ENCODE measurements at regions not wholly inside any gene's neighbourhood (a gene's known extent, or its start where the extent isn't known, plus 50 kb on each side); places are given as distances from the start of the nearest gene placed in this dataset.

DNA sequence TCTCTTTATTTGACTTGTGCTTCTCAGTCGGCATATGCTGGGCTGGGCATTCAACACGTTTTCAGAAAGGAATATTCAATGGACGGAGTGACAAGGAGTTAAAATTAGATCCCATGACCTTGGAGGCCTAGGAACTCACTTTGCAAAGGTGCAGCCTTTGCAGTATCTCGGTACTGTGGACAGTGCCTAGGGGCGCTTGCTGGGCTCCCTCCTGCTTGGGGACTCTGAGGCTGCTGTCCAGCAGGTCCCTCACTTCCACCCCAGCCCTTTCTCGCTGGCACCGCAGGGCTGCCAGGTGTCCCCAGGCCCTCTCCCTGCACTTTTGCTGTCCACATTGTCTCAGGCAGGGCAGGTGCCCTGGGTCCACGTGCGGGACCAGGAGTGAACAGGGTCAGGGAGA, 255.5 kb upstream of the B3GAT1 start:
- DNase-seq (ENCODE audit: low read depth in 2 of 2): no peak

DNA sequence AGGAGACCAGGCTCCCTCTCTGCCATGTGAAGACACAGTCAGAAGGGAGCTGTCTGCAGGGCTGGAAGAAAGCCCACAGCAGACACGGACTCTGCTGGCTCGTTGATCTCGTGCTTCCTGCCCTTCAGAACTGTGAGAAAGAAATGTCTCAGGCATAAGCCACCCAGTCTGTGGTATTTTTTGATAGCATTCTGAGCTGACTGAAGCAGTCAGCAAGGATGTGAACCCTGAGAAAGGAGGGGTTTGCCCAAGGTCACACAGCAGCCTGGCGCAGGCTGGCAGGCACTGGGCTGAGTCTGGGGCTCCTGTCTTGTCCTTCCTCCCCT, 255.1 kb upstream of the B3GAT1 start:
- no peak for DNase-seq (ENCODE audit: low read depth in 2 of 2)

DNA sequence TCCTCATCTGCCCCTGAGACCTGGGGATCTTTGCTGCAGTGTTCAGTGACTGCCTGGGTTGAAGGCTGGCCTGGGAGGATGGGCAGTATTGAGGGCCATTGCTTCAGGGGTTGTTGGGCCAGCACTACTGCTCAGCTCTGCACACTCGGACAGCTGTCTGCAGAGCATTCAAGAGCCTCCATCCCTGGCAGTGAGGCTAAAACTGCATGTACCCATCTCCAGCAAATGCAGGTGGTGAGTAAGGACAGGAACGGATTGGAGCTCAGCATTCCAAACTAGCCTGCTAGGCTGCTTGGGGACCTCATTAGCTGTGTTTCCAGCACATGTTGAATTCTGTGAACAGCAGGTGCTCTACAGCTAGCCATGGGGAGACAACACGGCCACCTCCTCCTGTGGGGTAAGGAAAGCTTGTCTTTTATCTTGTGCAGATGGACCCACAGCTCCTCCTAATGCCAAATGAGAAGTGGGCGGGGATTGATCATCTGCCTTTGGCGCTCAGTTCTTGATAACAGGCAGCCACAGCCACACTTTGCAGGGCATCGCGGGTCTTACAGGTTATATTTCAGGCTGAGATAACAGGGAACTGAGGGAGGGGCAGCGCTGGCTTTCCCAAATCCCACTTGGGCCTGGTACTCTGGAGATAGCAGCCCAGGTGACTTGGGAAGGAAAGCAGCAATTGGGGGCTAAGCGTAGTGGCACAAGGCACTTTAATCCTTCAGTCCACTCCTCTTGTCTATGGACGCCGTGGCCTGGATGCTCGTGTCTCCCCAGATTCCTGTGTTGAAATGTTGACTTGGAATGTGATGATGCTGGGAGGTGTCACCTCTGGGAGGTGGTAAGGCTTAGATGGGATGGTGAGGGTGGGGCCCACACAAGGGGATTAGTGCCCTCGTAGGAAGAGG, 254.5 kb upstream of the B3GAT1 start:
- DNase-seq (ENCODE audit: low read depth in 2 of 2): no peak

DNA sequence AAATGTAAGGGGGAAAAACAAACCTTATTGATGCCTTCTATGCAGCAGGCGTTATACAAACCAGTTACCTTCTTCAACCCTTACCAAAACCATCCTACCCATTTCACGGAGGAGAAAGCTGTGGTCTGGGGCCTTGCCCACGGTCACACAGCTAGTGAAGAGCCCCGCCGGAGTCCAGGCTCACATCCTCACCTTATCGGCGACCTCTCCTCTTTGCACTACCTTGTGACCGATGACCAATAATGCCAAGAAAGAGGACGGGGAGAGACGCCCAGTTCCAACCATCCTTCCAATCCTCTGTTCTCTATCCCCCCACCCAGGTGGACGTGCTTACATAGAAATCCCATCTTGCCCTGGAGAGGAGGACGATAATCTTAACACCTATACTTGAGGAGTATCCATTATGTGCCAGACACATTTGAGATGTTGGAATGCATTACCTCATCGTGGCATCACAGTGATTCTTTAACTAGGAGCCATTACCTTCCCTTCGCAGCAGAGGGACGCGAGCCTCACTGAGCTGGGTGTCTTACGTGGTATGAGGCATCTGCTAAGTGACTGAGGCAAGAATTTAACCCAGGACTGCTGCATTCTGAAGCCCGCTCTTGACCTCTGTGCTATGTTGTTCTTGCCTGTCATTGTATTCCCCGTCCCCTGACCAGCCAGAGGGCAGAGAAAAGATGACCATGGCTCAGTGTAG, 253.7 kb upstream of the B3GAT1 start:
- no peak for DNase-seq (ENCODE audit: low read depth in 2 of 2)

DNA sequence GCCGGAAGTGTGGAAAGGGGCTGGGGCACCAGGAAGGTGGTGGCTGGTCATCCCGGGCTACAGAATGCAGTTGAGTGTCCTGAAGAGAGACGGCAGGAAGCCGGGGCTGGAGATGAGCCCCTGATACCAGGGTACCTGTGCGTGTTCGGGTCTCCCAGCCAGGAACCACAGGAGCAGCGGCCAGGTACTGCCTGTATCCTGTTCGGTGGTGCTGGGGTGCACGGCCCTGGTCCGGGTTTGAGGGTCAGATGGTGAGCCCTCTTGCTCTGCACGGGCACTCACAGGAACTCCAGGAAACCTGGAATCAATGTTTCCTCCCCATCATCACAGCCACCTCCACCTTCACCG, 253.1 kb upstream of the B3GAT1 start:
- no peak for DNase-seq (ENCODE audit: low read depth in 2 of 2)

DNA sequence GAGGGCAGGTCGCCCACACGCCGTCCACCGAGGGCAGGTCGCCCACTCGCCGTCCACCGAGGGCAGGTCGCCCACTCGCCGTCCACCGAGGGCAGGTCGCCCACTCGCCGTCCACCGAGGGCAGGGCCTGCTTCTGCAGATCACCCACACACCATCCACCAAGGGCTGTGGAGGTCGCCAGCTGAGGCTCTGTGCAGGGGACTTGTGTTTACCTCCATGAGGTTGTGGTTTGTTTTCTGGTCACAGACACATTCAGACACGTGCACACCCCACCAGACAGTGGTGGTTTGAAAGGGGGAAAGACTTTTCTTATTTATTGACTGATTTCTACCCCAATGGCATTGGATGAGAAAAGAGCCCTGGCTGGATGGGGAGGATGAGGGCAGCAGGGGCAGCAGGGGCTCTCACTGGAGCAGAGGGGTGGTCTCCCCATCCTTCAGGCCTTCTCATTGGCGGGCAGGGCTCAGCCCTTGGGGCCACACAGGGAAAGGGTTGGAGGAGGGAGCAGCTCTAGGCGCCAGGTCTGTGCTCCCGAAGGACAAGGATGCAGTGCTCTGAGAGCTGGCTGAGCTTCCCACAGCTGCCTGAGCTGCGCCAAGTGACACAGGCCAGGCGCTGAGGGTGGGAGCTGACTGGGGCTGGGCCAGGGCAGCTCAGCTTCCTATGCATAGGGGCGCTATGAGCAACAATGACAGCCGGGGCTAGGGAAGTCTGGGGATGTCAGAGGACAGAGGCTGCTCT, 252.6 kb upstream of the B3GAT1 start:
- no peak for DNase-seq (ENCODE audit: low read depth in 2 of 2)

DNA sequence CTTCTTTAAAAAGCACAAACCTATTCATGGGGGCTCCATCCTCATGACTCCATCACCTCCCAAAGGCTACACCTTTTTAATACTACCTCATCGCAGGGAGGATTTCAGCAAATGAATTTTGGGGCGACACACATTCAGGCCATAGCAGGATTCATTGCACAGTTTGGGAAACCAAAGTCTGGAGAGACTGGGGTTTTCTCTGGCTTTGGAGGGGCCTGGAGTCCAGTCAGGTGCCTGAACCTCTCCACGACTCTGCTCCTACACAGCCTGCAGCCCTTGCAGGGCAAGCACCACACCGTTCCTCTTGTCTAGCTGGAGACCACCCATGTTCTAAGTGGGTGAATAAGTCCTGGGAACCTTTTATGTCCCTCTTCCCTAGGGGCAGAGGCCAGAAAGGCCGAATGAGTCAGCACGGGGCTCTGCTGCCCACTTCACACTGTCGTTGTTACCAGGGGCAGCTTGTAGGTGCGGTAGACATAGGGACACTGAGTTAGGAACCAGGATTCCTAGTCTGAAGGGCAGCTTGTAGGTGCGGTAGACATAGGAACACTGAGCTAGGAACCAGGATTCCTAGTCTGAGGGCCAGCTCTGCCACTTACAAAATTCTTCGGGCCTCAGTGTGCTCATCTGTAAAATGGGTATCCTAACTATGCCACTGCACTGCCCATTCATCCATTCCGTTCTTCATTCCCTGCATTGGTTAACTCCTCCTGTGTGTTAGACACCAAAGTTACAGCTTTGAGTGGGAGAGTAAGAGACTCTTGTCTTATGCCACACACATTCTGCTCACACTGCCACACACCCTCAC, 251.7 kb upstream of the B3GAT1 start:
- no peak for DNase-seq (ENCODE audit: low read depth in 2 of 2)

DNA sequence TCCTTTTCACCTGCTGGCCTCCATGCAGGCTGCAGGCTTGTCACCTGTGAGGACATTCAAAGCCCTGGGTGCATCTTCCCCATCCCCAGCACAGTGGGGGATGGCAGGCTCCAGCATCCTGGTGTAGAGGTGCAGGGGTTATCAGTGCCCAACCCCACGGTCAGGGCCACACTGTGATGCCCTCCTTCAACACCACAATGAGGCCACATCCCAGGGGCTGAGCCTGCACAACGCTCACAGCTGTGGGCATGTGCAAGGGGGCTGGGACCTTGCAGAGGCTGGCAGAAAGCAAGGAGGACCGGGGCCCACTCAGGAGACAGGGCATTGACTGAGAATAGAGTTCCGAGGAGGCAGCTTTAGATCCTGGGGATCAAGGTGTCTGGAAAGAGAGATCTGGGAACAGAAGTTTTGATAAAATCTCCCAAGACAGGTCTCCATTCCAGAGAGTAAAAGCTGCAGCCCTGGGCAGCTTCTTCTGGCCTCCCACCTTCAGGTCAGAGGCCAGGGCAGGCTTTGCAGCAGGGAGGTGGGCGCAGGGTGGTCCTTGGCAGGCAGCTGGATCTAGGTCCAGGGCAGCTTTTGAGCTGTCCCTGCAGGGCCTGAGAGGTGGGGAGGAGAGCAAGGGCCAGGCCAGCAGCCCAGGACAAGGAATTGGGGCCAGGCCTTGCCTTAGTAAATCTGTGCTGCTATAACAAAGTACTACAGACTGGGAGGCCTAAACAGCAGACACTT, 250.8 kb upstream of the B3GAT1 start:
- no peak for DNase-seq (ENCODE audit: low read depth in 2 of 2)

DNA sequence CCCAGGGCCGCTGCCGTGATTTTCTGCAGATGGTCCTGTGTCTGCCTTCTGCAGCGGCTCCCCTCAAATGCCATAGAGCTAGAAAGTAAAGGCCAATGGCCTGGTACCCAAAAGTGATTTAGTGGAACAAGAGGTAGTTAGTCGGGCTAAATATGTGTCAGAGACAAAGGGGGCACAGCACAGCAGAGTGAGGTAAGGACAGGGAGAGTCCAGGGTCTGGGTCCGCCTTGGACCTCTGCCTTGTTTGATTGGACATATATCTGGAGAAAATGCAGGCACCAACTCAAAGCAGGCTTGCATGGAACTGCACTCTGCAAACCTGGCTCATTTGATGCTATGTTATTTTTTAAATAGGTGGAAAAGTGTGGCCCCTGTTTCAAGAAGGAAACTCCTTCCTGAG, 249.6 kb upstream of the B3GAT1 start:
- DNase-seq (ENCODE audit: low read depth in 2 of 2): no peak

DNA sequence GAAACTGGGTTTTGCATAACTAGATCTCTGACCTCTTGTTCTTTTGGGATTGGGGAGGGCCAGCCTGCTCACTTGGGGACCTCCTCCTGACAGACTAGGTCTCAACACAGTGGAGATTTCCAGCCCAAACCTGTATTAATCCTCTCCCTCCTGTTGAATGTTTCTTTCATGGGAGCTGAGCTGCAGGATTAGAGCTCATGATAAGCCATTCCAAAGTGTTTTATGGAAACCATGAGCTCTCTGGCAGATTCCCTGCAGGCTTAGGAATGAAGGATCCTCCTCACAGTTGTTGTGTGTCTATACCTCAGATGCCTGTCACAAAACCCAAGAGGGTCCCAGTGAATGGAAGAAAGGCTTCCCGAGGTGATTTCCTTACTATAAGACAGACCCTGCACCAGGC, 248.4 kb upstream of the B3GAT1 start:
- no peak for DNase-seq (ENCODE audit: low read depth in 2 of 2)

DNA sequence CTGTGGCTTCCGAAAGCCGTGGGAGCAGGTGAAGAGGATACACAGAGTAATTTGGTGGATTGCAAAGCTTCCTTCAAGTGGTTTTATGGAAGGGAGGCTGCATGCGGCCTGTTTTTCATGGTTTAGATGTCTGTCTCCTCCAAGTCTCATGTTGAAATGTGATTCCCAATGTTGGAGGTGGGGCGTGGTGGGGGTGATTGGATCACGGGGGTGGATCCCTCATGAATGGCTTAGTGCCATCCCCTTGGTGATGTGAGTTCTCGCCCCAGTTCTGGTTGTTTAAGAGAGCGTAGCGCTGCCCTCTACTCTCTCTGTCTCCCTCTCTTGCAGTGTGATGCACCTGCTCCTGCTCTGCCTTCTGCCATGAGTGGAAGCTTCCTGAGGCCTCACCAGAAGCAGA, 247.8 kb upstream of the B3GAT1 start:
- DNase-seq (ENCODE audit: low read depth in 2 of 2): no peak

DNA sequence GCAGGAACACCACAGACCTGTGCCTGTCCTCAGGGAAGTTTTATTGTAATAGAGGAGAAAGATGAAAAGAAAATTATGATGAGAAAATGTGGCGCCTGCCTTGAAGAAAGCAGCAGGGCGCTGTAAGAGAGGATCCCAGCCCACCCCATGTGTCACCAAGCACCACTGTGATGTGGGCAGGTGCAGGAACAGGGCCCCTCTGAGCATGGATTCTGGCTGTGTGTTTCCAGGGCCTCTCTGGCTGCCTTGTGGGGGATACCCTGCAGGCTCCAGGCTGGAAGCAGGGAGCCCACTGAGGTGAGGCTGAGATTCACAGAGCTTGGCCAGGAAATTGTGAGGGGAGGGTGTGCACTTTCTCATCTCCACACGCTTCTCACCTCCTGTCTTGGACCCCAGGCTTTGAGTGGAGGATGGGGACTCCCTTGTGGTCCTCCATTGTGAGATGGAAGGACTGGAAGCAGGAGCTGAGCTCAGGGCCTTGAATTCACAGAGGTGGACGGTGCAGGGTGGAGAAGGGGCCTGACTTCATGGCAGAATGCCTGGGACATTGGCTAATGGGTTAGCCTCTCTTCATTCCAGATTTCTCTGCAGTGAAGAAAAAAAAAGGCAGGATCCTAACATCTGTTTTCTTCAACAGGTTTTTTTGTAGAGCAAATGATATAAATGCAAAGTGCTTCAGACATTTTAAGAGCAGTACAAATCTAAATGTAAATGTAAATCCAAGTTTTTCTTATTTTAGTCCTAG, 246.6 kb upstream of the B3GAT1 start:
- DNase-seq (ENCODE audit: low read depth in 2 of 2): no peak

DNA sequence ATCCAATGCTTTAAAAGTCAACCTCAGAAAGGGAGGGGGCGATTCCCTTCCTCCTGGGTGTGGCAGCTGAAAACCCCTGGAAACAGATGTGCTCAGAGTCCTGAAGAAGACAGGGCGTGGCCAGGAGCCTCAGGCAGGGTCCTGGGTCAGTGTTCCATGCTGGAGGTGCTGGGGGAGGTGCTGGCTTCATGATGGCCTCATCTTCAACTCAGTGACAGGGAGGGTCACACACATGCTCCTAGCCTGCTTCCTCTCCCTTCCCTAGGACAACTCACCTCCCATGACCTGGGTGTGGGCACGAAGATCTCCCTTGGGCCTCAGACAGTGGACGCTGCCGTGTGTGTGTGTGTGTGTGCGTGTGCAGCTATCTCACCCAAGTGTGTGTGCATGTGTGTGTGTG, 245.6 kb upstream of the B3GAT1 start:
- DNase-seq (ENCODE audit: low read depth in 2 of 2): no peak

DNA sequence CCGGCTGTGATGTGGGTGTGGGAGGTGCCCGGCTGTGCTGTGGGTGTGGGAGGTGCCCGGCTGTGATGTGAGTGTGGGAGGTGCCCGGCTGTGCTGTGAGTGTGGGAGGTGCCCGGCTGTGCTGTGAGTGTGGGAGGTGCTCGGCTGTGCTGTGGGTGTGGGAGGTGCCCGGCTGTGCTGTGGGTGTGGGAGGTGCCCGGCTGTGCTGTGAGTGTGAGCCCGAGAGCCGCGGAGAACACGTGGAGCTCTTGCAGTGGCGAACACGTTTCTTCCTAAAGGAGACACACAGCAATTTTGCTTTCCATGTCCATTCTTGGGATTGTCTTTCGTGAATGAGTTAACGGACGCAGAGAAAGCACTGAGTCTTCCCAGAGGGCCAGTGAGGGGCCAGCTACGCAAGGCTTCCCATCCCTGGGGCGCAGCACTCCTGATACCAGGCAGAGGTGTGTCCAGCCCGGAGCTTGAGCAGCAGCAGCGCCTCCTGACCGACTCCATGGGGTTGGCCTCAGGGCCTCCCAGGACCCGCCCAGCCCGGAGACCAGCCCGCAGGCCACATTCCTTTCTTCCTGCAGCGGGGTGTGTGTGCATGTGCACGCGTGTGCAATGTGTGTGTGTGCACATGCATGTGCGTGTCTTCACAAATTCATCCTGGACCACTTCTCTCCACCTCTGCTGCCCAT, 245.0 kb upstream of the B3GAT1 start:
- DNase-seq (ENCODE audit: low read depth in 2 of 2): no peak

DNA sequence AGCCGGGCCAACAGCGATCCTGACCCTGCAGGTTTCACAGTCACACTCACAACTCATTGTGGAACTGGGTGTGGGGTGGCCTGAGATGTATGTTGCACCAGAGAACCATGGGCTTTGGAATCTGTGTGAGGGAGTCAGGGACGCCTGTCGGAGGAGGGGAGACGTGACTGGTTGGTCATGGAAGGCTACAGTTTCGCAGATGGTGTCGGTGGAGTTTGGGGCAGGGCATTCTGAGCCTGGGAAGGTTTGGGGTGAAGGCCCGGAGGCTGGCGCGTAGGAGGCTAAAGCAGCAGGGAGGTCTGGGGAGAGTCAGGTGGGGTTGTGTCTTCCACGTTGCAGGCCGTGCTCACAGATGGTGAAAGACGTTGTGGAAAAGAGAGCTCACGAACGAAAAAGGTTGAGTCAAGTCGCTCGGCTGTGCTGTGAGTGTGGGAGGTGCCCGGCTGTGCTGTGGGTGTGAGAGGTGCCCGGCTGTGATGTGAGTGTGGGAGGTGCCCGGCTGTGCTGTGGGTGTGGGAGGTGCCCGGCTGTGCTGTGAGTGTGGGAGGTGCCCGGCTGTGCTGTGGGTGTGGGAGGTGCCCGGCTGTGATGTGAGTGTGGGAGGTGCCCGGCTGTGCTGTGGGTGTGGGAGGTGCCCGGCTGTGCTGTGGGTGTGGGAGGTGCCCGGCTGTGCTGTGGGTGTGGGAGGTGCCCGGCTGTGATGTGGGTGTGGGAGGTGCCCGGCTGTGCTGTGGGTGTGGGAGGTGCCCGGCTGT, 244.2 kb upstream of the B3GAT1 start:
- peak in 1 of 2 donors; percentile 2 for DNase-seq (ENCODE audit: low read depth in 2 of 2)

DNA sequence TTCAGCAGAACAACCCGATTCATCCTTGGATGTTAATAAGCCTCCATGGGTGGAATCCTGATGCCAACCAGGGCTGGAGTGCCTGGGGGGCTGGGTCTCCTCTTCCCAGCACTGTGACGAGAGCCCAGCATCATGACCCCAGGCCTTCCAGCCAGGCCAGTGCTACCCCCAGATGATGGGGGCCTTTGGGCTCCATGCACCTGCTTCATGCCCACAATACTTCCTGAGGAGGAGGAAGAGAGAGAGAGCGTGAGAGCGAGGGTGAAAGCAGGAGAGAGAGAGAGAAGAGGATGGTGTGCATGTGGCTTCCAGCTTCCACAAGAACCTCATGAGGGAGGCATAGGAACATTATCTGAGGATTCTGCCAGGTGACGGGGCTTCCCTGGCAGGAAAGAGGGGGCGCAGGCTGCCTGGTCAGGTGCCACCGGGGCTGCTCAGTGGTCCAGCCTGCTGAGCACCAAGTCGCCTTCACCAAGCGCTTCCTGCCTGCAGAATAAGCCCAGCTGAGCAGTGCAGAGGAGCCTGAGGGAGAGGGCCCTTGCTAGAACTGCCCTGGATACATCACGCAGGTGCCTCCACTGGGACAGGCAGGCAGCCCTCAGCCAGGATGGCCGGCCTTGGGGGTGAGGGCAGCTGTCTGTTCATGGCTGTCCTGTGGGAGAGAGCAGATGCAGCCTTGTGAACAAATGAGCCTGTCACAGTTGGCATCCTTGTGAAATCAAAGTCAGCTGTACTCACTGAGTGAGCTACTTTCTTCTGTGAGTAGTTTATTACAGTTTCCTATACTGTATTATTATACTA, 243.3 kb upstream of the B3GAT1 start:
- no peak for DNase-seq (ENCODE audit: low read depth in 2 of 2)

DNA sequence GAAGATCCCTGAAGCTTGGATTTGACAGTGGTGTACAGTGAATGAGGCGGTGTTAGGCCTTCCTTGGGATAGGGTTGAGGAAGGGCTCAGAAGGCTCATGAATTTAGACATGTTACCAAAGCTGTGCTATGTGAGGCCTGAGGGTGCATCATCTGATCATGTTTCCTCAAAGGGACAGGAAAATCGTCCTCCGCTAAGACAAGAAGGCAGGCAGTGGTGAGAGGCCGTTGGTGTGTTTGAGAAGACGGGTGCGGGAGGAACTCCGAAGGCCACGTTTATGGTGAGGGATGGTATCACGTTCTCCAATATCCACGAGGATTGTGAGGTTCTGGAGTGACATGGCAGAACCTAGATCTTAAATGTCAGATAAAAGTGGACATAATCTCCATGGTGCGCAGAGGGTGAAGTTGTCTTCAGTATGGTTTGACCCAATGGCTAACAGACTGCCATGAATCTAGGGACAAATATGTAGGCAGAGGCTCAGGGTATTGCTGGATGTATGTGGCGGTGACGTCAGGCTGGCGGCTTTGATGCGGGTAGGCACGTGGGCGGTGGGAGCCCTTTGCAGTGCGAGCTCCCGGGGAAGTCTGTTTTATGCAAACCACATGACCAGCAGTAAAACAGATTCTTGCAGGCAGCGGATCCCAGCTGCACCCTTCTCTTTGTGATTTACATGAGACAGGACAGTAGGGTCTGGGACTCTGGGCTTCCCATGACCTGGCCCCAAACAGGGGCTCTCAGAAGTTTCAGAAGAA, 242.3 kb upstream of the B3GAT1 start:
- peak in 1 of 2 donors; percentile 12 for DNase-seq (ENCODE audit: low read depth in 2 of 2)

All from stimulated activated CD4-positive, alpha-beta T cell treated with anti-CD3 and anti-CD28 coated beads, Interleukin-1b, Interleukin-23, amount 100 ng/mL, for 4 hours (primary cell).